ENCODE measurements at regions not wholly inside any gene's neighbourhood (a gene's known extent, or its start where the extent isn't known, plus 50 kb on each side); places are given as distances from the start of the nearest gene placed in this dataset.

- TF ChIP-seq CTCF (IDR thresholded peaks at IDR 0.05) (no peak), POLR2A (IDR thresholded peaks at IDR 0.05) (no peak)
Observed at GRCh38 chr10:33800986-33801385, 466.5 kb upstream of the NRP1 start.
